Ishikawa (cell line): ENCODE measurements at regions not wholly inside any gene's neighbourhood (a gene's known extent, or its start where the extent isn't known, plus 50 kb on each side); places are given as distances from the start of the nearest gene placed in this dataset.

Experiments used
- EP300 ChIP-seq: IDR thresholded peaks from 2 replicates; pipeline ENCODE4 v1.6.1; 2012; ENCODE audit warnings: borderline replicate concordance
- MAX ChIP-seq: IDR thresholded peaks from 2 replicates; pipeline ENCODE4 v1.6.1; 2012
- REST ChIP-seq: IDR thresholded peaks from 2 replicates; pipeline ENCODE4 v1.6.1; 2012; ENCODE audit warnings: low read depth, mild to moderate bottlenecking
- TAF1 ChIP-seq: IDR thresholded peaks from 2 replicates; pipeline ENCODE4 v1.6.1; 2012; ENCODE audit warnings: low read depth, mild to moderate bottlenecking
- TEAD4 ChIP-seq: IDR thresholded peaks from 2 replicates; pipeline ENCODE4 v1.6.1; 2012
- USF1 ChIP-seq: IDR thresholded peaks from 2 replicates; pipeline ENCODE4 v1.6.1; 2012
- YY1 ChIP-seq: IDR thresholded peaks from 2 replicates; pipeline ENCODE4 v1.6.1; 2012; ENCODE audit warnings: low read depth

GRCh38 chrX:140580478-140580877 is 75.6 kb upstream of the SOX3 start:
- TF ChIP-seq USF1 (no peak), REST (no peak), MAX (no peak), EP300 (no peak), YY1 (no peak), TAF1 (no peak), TEAD4 (no peak)
